ENCODE measurements at regions not wholly inside any gene's neighbourhood (a gene's known extent, or its start where the extent isn't known, plus 50 kb on each side); places are given as distances from the start of the nearest gene placed in this dataset.
"Not testable (repeated sequence)": the region's sequence is repeated elsewhere in the genome, so short reads cannot be mapped to it uniquely, and the experiment has no call there.

- Mint-ChIP-seq H3K9me3 (peaks cover 0 to 24% (median 12%) of the 10 kb centered on the region in 9 donors), H3K4me1 (no peaks in the 10 kb centered on the region), H3K36me3 (peaks cover 0 to 4% (median 0%) of the 10 kb centered on the region in 3 donors), H3K27me3 (no peaks in the 10 kb centered on the region), H3K27ac (no peak overlapping the region), H3K4me3 (no peak overlapping the region)
- POLR2A ChIA-PET, result no interaction called here
- ATAC-seq, result no peak
- DNase-seq, result no peak
Measured at GRCh38 chr14:46147452-46147851, 504.1 kb downstream of the RPL10L start.

- no peaks in the 10 kb centered on the region for H3K4me1 Mint-ChIP-seq
- no peak for ATAC-seq
- DNase-seq, result no peak
- peaks cover 0 to 4% (median 0%) of the 10 kb centered on the region in 3 donors for H3K36me3 Mint-ChIP-seq
- no peak overlapping the region for H3K4me3 Mint-ChIP-seq
- POLR2A ChIA-PET, result no interaction called here
- no peaks in the 10 kb centered on the region for H3K27me3 Mint-ChIP-seq
- H3K27ac Mint-ChIP-seq, result no peak overlapping the region
- peaks cover 0 to 24% (median 13%) of the 10 kb centered on the region in 9 donors for H3K9me3 Mint-ChIP-seq
Measured at GRCh38 chr14:46147024-46147423, 504.6 kb downstream of the RPL10L start.

- no peaks in the 10 kb centered on the region for H3K36me3 Mint-ChIP-seq
- POLR2A ChIA-PET, result no interaction called here
- H3K4me3 Mint-ChIP-seq, result no peak overlapping the region
- no peaks in the 10 kb centered on the region for H3K27me3 Mint-ChIP-seq
- H3K4me1 Mint-ChIP-seq, result no peaks in the 10 kb centered on the region
- ATAC-seq (no peak), DNase-seq (no peak)
- H3K27ac Mint-ChIP-seq, result no peak overlapping the region
- H3K9me3 Mint-ChIP-seq, result peaks cover 0 to 30% (median 7%) of the 10 kb centered on the region in 9 donors
Measured at GRCh38 chr14:46140445-46140844, 511.1 kb downstream of the RPL10L start.

- no peaks in the 10 kb centered on the region for H3K4me1 Mint-ChIP-seq
- DNase-seq, result no peak
- ATAC-seq, result no peak
- no peak overlapping the region for H3K4me3 Mint-ChIP-seq
- H3K27ac Mint-ChIP-seq, result no peak overlapping the region
- no peaks in the 10 kb centered on the region for H3K36me3 Mint-ChIP-seq
- no peaks in the 10 kb centered on the region for H3K27me3 Mint-ChIP-seq
- POLR2A ChIA-PET, result no interaction called here
- peaks cover 0 to 33% (median 11%) of the 10 kb centered on the region in 9 donors for H3K9me3 Mint-ChIP-seq
Measured at GRCh38 chr14:46139649-46140048, 511.9 kb downstream of the RPL10L start.

- Mint-ChIP-seq H3K4me3 (no peak overlapping the region), H3K27me3 (no peaks in the 10 kb centered on the region), H3K27ac (no peak overlapping the region), H3K36me3 (no peaks in the 10 kb centered on the region), H3K9me3 (peaks cover 2 to 30% (median 20%) of the 10 kb centered on the region in 9 donors), H3K4me1 (no peaks in the 10 kb centered on the region)
- DNase-seq (no peak), ATAC-seq (no peak)
- POLR2A ChIA-PET, result no interaction called here
Measured at GRCh38 chr14:46137786-46138185, 513.8 kb downstream of the RPL10L start.

GRCh38 chr14:46136456-46136855 is 515.1 kb downstream of the RPL10L start:
- no peak for DNase-seq
- no peak overlapping the region for H3K4me3 Mint-ChIP-seq
- H3K9me3 Mint-ChIP-seq, result peaks cover 4 to 30% (median 16%) of the 10 kb centered on the region in 9 donors
- ATAC-seq, result no peak
- no peaks in the 10 kb centered on the region for H3K4me1 Mint-ChIP-seq
- no peaks in the 10 kb centered on the region for H3K27me3 Mint-ChIP-seq
- POLR2A ChIA-PET, result no interaction called here
- no peaks in the 10 kb centered on the region for H3K36me3 Mint-ChIP-seq
- H3K27ac Mint-ChIP-seq, result peak overlapping the region in 1 of 10 donors; percentile 71

GRCh38 chr14:46108228-46108627 is 543.4 kb downstream of the RPL10L start:
- Mint-ChIP-seq H3K27me3 (peaks cover 0 to 5% (median 0%) of the 10 kb centered on the region in 5 donors), H3K36me3 (peaks cover 0 to 14% (median 2%) of the 10 kb centered on the region in 3 donors), H3K27ac (no peak overlapping the region), H3K9me3 (peaks cover 4 to 43% (median 22%) of the 10 kb centered on the region in 9 donors), H3K4me1 (no peaks in the 10 kb centered on the region), H3K4me3 (no peak overlapping the region)
- DNase-seq (no peak), ATAC-seq (no peak)
- POLR2A ChIA-PET, result no interaction called here

- H3K36me3 Mint-ChIP-seq, H3K27me3 Mint-ChIP-seq: not testable (repeated sequence)
Measured at GRCh38 chr14:46100901-46101300, 550.7 kb downstream of the RPL10L start.

GRCh38 chr14:46091819-46092218 is 559.8 kb downstream of the RPL10L start:
- Mint-ChIP-seq H3K27me3 (no peaks in the 10 kb centered on the region), H3K9me3 (peaks cover 2 to 34% (median 9%) of the 10 kb centered on the region in 9 donors), H3K4me1 (peaks cover 0 to 2% (median 0%) of the 10 kb centered on the region in 4 donors), H3K4me3 (no peak overlapping the region), H3K36me3 (no peaks in the 10 kb centered on the region), H3K27ac (no peak overlapping the region)
- no peak for ATAC-seq
- no peak for DNase-seq
- POLR2A ChIA-PET, result no interaction called here

More at GRCh38 chr14:46100901-46101300, 550.7 kb downstream of the RPL10L start:
- H3K4me1 Mint-ChIP-seq, DNase-seq, POLR2A ChIA-PET, ATAC-seq, H3K27ac Mint-ChIP-seq, H3K4me3 Mint-ChIP-seq: not testable (repeated sequence)
- peaks cover 0 to 23% (median 5%) of the 10 kb centered on the region in 9 donors for H3K9me3 Mint-ChIP-seq

- Mint-ChIP-seq H3K27ac (no peak overlapping the region), H3K36me3 (no peaks in the 10 kb centered on the region), H3K9me3 (peaks cover 2 to 26% (median 15%) of the 10 kb centered on the region in 9 donors), H3K27me3 (no peaks in the 10 kb centered on the region), H3K4me1 (peaks cover 0 to 2% (median 0%) of the 10 kb centered on the region in 4 donors), H3K4me3 (no peak overlapping the region)
- POLR2A ChIA-PET, result no interaction called here
- ATAC-seq, result no peak
- DNase-seq, result no peak
Measured at GRCh38 chr14:46087604-46088003, 564.0 kb downstream of the RPL10L start.

GRCh38 chr14:46074061-46074460 is 577.5 kb downstream of the RPL10L start:
- POLR2A ChIA-PET, result no interaction called here
- no peaks in the 10 kb centered on the region for H3K27me3 Mint-ChIP-seq
- no peaks in the 10 kb centered on the region for H3K4me1 Mint-ChIP-seq
- no peak overlapping the region for H3K4me3 Mint-ChIP-seq
- H3K36me3 Mint-ChIP-seq, result no peaks in the 10 kb centered on the region
- ATAC-seq (no peak), DNase-seq (no peak)
- H3K9me3 Mint-ChIP-seq, result peaks cover 0 to 14% (median 0%) of the 10 kb centered on the region in 9 donors
- H3K27ac Mint-ChIP-seq, result no peak overlapping the region

- Mint-ChIP-seq H3K27me3 (no peaks in the 10 kb centered on the region), H3K4me3 (no peak overlapping the region), H3K36me3 (no peaks in the 10 kb centered on the region), H3K9me3 (peaks cover 0 to 21% (median 5%) of the 10 kb centered on the region in 9 donors), H3K4me1 (no peaks in the 10 kb centered on the region), H3K27ac (no peak overlapping the region)
- POLR2A ChIA-PET, result no interaction called here
- DNase-seq (no peak), ATAC-seq (no peak)
Measured at GRCh38 chr14:46063872-46064271, 587.7 kb downstream of the RPL10L start.

GRCh38 chr14:46058964-46059563 is 592.5 kb downstream of the RPL10L start:
- H3K27ac Mint-ChIP-seq, result no peak overlapping the region
- DNase-seq, result no peak
- no peaks in the 10 kb centered on the region for H3K4me1 Mint-ChIP-seq
- H3K27me3 Mint-ChIP-seq, result no peaks in the 10 kb centered on the region
- ATAC-seq, result no peak
- H3K36me3 Mint-ChIP-seq, result no peaks in the 10 kb centered on the region
- POLR2A ChIA-PET, result no interaction called here
- peaks cover 0 to 16% (median 5%) of the 10 kb centered on the region in 9 donors for H3K9me3 Mint-ChIP-seq
- no peak overlapping the region for H3K4me3 Mint-ChIP-seq

- Mint-ChIP-seq H3K27ac (no peak overlapping the region), H3K27me3 (no peaks in the 10 kb centered on the region), H3K4me3 (no peak overlapping the region), H3K9me3 (peaks cover 0 to 14% (median 4%) of the 10 kb centered on the region in 9 donors), H3K36me3 (no peaks in the 10 kb centered on the region), H3K4me1 (no peaks in the 10 kb centered on the region)
- no peak for ATAC-seq
- no peak for DNase-seq
- POLR2A ChIA-PET, result interaction anchor here (0.6 kb wide), 1 partner anchor 15 kb away, joined by 3 read pairs; no protein-coding TSS in a partner anchor
Measured at GRCh38 chr14:46057799-46058198, 593.8 kb downstream of the RPL10L start.
